ENCODE measurements at regions not wholly inside any gene's neighbourhood (a gene's known extent, or its start where the extent isn't known, plus 50 kb on each side); places are given as distances from the start of the nearest gene placed in this dataset.

DNA sequence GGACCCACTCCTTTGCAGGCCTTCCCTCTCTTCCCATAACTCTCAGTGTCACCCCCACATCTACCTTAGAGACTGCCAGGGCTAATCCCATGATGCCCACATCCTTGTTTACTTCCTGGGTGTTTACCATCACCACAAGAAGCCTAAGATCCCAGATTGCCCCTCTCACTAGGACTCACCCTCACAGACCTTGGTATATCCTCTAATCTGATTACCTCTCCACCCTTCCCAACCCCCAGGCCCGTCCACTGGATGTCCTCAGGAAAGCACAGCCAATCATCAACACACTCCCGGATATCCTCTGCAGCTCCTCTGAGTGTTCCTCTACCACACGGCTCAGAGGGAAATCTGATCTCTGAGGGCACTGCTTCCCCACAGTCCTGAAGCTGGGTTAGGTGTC lies 91.0 kb downstream of the FOXD1 start:
- Histone ChIP-seq H3K27me3 (ENCODE audit: control insufficient read depth in 3 of 3, insufficient read depth in 3 of 3, low read length in 2 of 3) (peaks cover 0 to 27% (median 0%) of the 10 kb centered on the region in 3 donors), H3K9me3 (ENCODE audit: control insufficient read depth in 4 of 4, insufficient read depth in 3 of 4, low read length in 3 of 4) (peaks cover 0 to 6% (median 0%) of the 10 kb centered on the region in 4 donors), H3K27ac (ENCODE audit: low read depth in 1 of 2, low read length in 1 of 2) (no peak overlapping the region), H3K9ac (ENCODE audit: insufficient read depth in 1 of 2, low read length in 2 of 2) (no peak overlapping the region), H3K4me3 (no peak overlapping the region), H3K4me1 (ENCODE audit: control insufficient read depth in 5 of 5, insufficient read depth in 5 of 5, low read length in 5 of 5) (no peaks in the 10 kb centered on the region), H3K36me3 (ENCODE audit: control insufficient read depth in 4 of 4, insufficient read depth in 4 of 4, low read length in 4 of 4) (no peaks in the 10 kb centered on the region)
- DNase-seq: no peak
- WGBS, 2 donors: 44 to 45% methylated on average over 3 of the region's 3 CpGs
- ATAC-seq (ENCODE audit: insufficient read depth, low FRiP score): no peak
- TF ChIP-seq, protein P1, sequence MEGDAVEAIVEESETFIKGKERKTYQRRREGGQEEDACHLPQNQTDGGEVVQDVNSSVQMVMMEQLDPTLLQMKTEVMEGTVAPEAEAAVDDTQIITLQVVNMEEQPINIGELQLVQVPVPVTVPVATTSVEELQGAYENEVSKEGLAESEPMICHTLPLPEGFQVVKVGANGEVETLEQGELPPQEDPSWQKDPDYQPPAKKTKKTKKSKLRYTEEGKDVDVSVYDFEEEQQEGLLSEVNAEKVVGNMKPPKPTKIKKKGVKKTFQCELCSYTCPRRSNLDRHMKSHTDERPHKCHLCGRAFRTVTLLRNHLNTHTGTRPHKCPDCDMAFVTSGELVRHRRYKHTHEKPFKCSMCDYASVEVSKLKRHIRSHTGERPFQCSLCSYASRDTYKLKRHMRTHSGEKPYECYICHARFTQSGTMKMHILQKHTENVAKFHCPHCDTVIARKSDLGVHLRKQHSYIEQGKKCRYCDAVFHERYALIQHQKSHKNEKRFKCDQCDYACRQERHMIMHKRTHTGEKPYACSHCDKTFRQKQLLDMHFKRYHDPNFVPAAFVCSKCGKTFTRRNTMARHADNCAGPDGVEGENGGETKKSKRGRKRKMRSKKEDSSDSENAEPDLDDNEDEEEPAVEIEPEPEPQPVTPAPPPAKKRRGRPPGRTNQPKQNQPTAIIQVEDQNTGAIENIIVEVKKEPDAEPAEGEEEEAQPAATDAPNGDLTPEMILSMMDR (IDR thresholded peaks at IDR 0.05; ENCODE audit: control extremely low read depth, extremely low read depth): no peak

DNA sequence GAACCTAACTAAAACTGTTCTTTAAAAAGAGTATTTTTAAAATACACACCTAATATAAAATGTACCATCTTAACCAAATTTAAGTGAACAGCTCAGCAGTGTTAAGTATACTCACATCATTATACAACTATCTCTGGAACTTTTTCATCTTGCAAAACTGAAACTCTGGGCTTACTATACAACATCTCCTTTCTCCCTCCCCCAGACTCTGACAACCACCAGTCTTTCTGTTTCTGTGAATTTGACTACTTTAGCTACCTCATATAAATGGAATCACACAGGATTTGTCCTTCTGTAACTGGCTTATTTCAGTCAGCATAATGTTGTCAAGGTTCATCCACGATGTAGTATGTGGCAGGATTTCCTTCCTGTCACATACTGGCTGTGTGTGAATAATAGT lies 93.5 kb downstream of the FOXD1 start:
- Histone ChIP-seq H3K27me3 (ENCODE audit: control insufficient read depth in 3 of 3, insufficient read depth in 3 of 3, low read length in 2 of 3) (peaks cover 0 to 30% (median 0%) of the 10 kb centered on the region in 3 donors), H3K36me3 (ENCODE audit: control insufficient read depth in 4 of 4, insufficient read depth in 4 of 4, low read length in 4 of 4) (no peaks in the 10 kb centered on the region), H3K4me3 (no peak overlapping the region), H3K27ac (ENCODE audit: low read depth in 1 of 2, low read length in 1 of 2) (no peak overlapping the region), H3K9ac (ENCODE audit: insufficient read depth in 1 of 2, low read length in 2 of 2) (no peak overlapping the region), H3K9me3 (ENCODE audit: control insufficient read depth in 4 of 4, insufficient read depth in 3 of 4, low read length in 3 of 4) (peaks cover 0 to 6% (median 0%) of the 10 kb centered on the region in 4 donors), H3K4me1 (ENCODE audit: control insufficient read depth in 5 of 5, insufficient read depth in 5 of 5, low read length in 5 of 5) (no peaks in the 10 kb centered on the region)
- WGBS, 2 donors: 17 to 33% methylated on average over 1 of the region's 1 CpG
- ATAC-seq (ENCODE audit: insufficient read depth, low FRiP score) (no peak), DNase-seq (no peak)
- TF ChIP-seq, protein P1 (IDR thresholded peaks at IDR 0.05; ENCODE audit: control extremely low read depth, extremely low read depth): no peak

DNA sequence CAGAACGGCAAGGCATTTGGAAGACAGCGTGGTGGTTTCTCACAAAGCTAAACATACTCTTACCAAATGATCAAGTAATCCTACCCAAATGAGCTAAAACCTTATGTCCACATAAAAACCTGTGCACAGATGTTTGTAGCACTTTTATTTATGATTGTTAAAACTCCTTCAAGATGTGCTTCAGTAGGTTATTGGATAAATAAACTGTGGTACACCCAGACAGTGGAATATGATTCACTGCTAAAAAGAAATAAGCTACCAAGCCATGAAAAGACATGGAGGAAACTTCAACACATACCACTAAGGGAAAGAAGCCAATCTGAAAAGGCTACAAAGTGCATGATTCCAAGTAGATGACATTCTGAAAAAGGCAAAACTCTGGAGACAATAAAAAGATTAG lies 94.2 kb downstream of the FOXD1 start:
- Histone ChIP-seq H3K27ac (ENCODE audit: low read depth in 1 of 2, low read length in 1 of 2) (no peak overlapping the region), H3K36me3 (ENCODE audit: control insufficient read depth in 4 of 4, insufficient read depth in 4 of 4, low read length in 4 of 4) (no peaks in the 10 kb centered on the region), H3K4me1 (ENCODE audit: control insufficient read depth in 5 of 5, insufficient read depth in 5 of 5, low read length in 5 of 5) (no peaks in the 10 kb centered on the region), H3K9me3 (ENCODE audit: control insufficient read depth in 4 of 4, insufficient read depth in 3 of 4, low read length in 3 of 4) (peaks cover 0 to 5% (median 0%) of the 10 kb centered on the region in 4 donors), H3K4me3 (no peak overlapping the region), H3K27me3 (ENCODE audit: control insufficient read depth in 3 of 3, insufficient read depth in 3 of 3, low read length in 2 of 3) (peaks cover 0 to 30% (median 0%) of the 10 kb centered on the region in 3 donors), H3K9ac (ENCODE audit: insufficient read depth in 1 of 2, low read length in 2 of 2) (no peak overlapping the region)
- 86 to 87% methylated on average over 2 of the region's 2 CpGs for WGBS, 2 donors
- TF ChIP-seq, protein P1 (IDR thresholded peaks at IDR 0.05; ENCODE audit: control extremely low read depth, extremely low read depth): no peak
- DNase-seq (no peak), ATAC-seq (ENCODE audit: insufficient read depth, low FRiP score) (no peak)

DNA sequence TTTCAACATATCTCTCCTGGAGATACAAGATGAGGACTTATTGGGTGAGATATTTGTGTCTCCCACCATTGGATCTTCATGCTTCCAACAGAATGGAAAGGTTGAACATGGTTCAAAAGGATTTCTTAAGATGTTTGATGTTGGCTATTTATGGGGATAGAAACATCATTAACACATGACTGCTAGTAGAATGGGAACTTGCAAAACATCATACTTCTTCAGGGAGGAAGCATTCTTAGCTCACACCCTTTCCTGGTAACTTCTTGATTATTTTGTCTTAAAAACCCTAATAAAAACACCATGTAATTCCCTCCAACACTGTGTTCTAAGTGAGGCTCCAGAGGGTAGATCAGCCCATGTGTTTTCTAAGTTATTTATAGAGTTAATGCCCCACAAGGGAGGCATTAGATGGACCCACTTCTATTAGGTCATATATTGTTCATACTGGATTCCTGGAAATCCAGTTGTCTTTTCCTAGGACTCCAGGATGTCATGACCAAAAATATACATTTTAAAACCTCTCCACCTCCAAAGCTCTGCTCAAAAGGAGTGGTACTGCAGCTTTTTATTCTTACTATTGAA lies 95.8 kb downstream of the FOXD1 start:
- Histone ChIP-seq H3K27me3 (ENCODE audit: control insufficient read depth in 3 of 3, insufficient read depth in 3 of 3, low read length in 2 of 3) (peaks cover 0 to 30% (median 0%) of the 10 kb centered on the region in 3 donors), H3K9ac (ENCODE audit: insufficient read depth in 1 of 2, low read length in 2 of 2) (no peak overlapping the region), H3K27ac (ENCODE audit: low read depth in 1 of 2, low read length in 1 of 2) (no peak overlapping the region), H3K36me3 (ENCODE audit: control insufficient read depth in 4 of 4, insufficient read depth in 4 of 4, low read length in 4 of 4) (no peaks in the 10 kb centered on the region), H3K4me3 (no peak overlapping the region), H3K4me1 (ENCODE audit: control insufficient read depth in 5 of 5, insufficient read depth in 5 of 5, low read length in 5 of 5) (no peaks in the 10 kb centered on the region), H3K9me3 (ENCODE audit: control insufficient read depth in 4 of 4, insufficient read depth in 3 of 4, low read length in 3 of 4) (peaks cover 0 to 6% (median 0%) of the 10 kb centered on the region in 4 donors)
- DNase-seq: no peak
- no peak for ATAC-seq (ENCODE audit: insufficient read depth, low FRiP score)
- TF ChIP-seq, protein P1 (IDR thresholded peaks at IDR 0.05; ENCODE audit: control extremely low read depth, extremely low read depth): no peak

All from lung (tissue), 11 donors.